ENCODE measurements at regions not wholly inside any gene's neighbourhood (a gene's known extent, or its start where the extent isn't known, plus 50 kb on each side); places are given as distances from the start of the nearest gene placed in this dataset.
"Not testable (repeated sequence)": the region's sequence is repeated elsewhere in the genome, so short reads cannot be mapped to it uniquely, and the experiment has no call there.

- no peak for ATAC-seq
- Histone ChIP-seq H3K36me3 (no peaks in the 10 kb centered on the region), H3K27ac (no peak overlapping the region), H3K9me3 (no peaks in the 10 kb centered on the region), H3K4me1 (no peaks in the 10 kb centered on the region), H3K4me3 (no peak overlapping the region), H3K27me3 (no peaks in the 10 kb centered on the region)
- no peak for TF ChIP-seq CTCF (IDR thresholded peaks at IDR 0.05)
- no peak for DNase-seq
- intact Hi-C loops (cut with DNase I) = no loop called here
- 53 to 68% methylated on average over 6 of the region's 6 CpGs for WGBS, 2 donors
- FAIRE-seq = no peak
Observed at GRCh38 chr18:4544142-4544541, 89.0 kb upstream of the DLGAP1 start.

- Histone ChIP-seq H3K36me3 (no peaks in the 10 kb centered on the region), H3K9me3 (no peaks in the 10 kb centered on the region), H3K27ac (no peak overlapping the region), H3K27me3 (no peaks in the 10 kb centered on the region), H3K4me3 (no peak overlapping the region), H3K4me1 (no peaks in the 10 kb centered on the region)
- FAIRE-seq (no peak), ATAC-seq (no peak), DNase-seq (no peak)
- intact Hi-C loops (cut with DNase I) = no loop called here
- TF ChIP-seq CTCF (IDR thresholded peaks at IDR 0.05) = no peak
Observed at GRCh38 chr18:4543711-4544110, 88.6 kb upstream of the DLGAP1 start.

GRCh38 chr18:4541588-4541987 lies 86.5 kb upstream of the DLGAP1 start:
- H3K9me3 ChIP-seq = no peaks in the 10 kb centered on the region
- no peaks in the 10 kb centered on the region for H3K4me1 ChIP-seq
- no peak for TF ChIP-seq CTCF (IDR thresholded peaks at IDR 0.05)
- no peak for DNase-seq
- intact Hi-C loops (cut with DNase I) = no loop called here
- H3K4me3 ChIP-seq = no peak overlapping the region
- 66 to 77% methylated on average over 3 of the region's 3 CpGs for WGBS, 2 donors
- ATAC-seq = no peak
- no peak overlapping the region for H3K27ac ChIP-seq
- H3K36me3 ChIP-seq = no peaks in the 10 kb centered on the region
- no peaks in the 10 kb centered on the region for H3K27me3 ChIP-seq
- FAIRE-seq = no peak

- FAIRE-seq (no peak), DNase-seq (no peak), ATAC-seq (no peak)
- intact Hi-C loops (cut with DNase I) = no loop called here
- H3K36me3 ChIP-seq = no peaks in the 10 kb centered on the region
- no peaks in the 10 kb centered on the region for H3K4me1 ChIP-seq
- no peak overlapping the region for H3K27ac ChIP-seq
- no peaks in the 10 kb centered on the region for H3K9me3 ChIP-seq
- TF ChIP-seq CTCF (IDR thresholded peaks at IDR 0.05) = no peak
- no peak overlapping the region for H3K4me3 ChIP-seq
- H3K27me3 ChIP-seq = no peaks in the 10 kb centered on the region
Observed at GRCh38 chr18:4536447-4536846, 81.3 kb upstream of the DLGAP1 start.

- Histone ChIP-seq H3K27me3 (no peaks in the 10 kb centered on the region), H3K9me3 (no peaks in the 10 kb centered on the region), H3K4me1 (no peaks in the 10 kb centered on the region), H3K4me3 (no peak overlapping the region), H3K36me3 (no peaks in the 10 kb centered on the region), H3K27ac (no peak overlapping the region)
- ATAC-seq (no peak), DNase-seq (no peak), FAIRE-seq (no peak)
- TF ChIP-seq CTCF (IDR thresholded peaks at IDR 0.05) = no peak
- intact Hi-C loops (cut with DNase I) = no loop called here
Observed at GRCh38 chr18:4528405-4528804, 73.3 kb upstream of the DLGAP1 start.

GRCh38 chr18:4527826-4528225 lies 72.7 kb upstream of the DLGAP1 start:
- FAIRE-seq; H3K9me3 ChIP-seq; H3K36me3 ChIP-seq; H3K27me3 ChIP-seq; H3K27ac ChIP-seq; intact Hi-C loops (cut with DNase I); DNase-seq; H3K4me1 ChIP-seq; H3K4me3 ChIP-seq; ATAC-seq: not testable (repeated sequence)
- 26 to 29% methylated on average over 10 of the region's 10 CpGs for WGBS, 2 donors
